CD4-positive, alpha-beta memory T cell (primary cell): ENCODE measurements at regions not wholly inside any gene's neighbourhood (a gene's known extent, or its start where the extent isn't known, plus 50 kb on each side); places are given as distances from the start of the nearest gene placed in this dataset.
A peak's percentile ranks its signal among the peaks of the same experiment; 100 is the strongest.
"Not testable (repeated sequence)": the region's sequence is repeated elsewhere in the genome, so short reads cannot be mapped to it uniquely, and the experiment has no call there.

Source experiments
- CTCF ChIA-PET: fragments of 350-600 bp; sonication (Branson Sonifier 250); formaldehyde crosslinking; loops from one replicate; lab custom pipeline; 2021; ENCODE audit warnings: inconsistent platforms; ENCODE audit not compliant: partially characterized antibody; lab: Charles Lee
- POLR2A ChIA-PET: fragments of 350-600 bp; sonication (Branson Sonifier 250); formaldehyde crosslinking; loops from one replicate; lab custom pipeline; 2021; ENCODE audit not compliant: partially characterized antibody; lab: Charles Lee
- DNase-seq, 5 donors: peaks; one replicate each; pipeline versions ENCODE4 v3.0.0 to v3.0.0-alpha.2; 2020 to 2022; ENCODE audit warnings: mixed read lengths in 1 of 5
- H3K27ac ChIP-seq: one replicate; pipeline ENCODE4 v1.7.0; 2013; ENCODE audit warnings: low read depth, low read length
- H3K27me3 ChIP-seq: 2 replicates; pipeline ENCODE4 v1.7.0; 2013; ENCODE audit warnings: mild to moderate bottlenecking, low read length, moderate library complexity; ENCODE audit not compliant: insufficient read depth
- H3K36me3 ChIP-seq: 2 replicates; pipeline ENCODE4 v1.7.0; 2013; ENCODE audit warnings: mild to moderate bottlenecking, low read length, moderate library complexity; ENCODE audit not compliant: insufficient read depth
- H3K4me1 ChIP-seq: 2 replicates; pipeline ENCODE4 v1.7.0; 2013; ENCODE audit warnings: mild to moderate bottlenecking, low read length, moderate library complexity; ENCODE audit not compliant: insufficient read depth
- H3K4me3 ChIP-seq, 2 donors: one replicate each; pipeline ENCODE4 v1.7.0; 2013; ENCODE audit warnings: low read length in 2 of 2, mild to moderate bottlenecking in 1 of 2
- H3K9me3 ChIP-seq, 2 donors: one replicate each; pipeline ENCODE4 v1.7.0; 2013; ENCODE audit warnings: low read length in 2 of 2, control low read depth in 1 of 2; ENCODE audit not compliant: control insufficient read depth in 1 of 2
- H3K27ac Mint-ChIP-seq, 7 donors: one replicate each; pipeline ENCODE4 v1.8.0; 2020 to 2021; ENCODE audit warnings: mixed read lengths in 7 of 7, mild to moderate bottlenecking in 6 of 7, inconsistent platforms in 3 of 7, moderate library complexity in 3 of 7
- H3K27me3 Mint-ChIP-seq, 2 donors: one replicate each; pipeline ENCODE4 v1.8.0; 2020 to 2021; ENCODE audit warnings: mixed read lengths in 2 of 2
- H3K36me3 Mint-ChIP-seq, 2 donors: one replicate each; pipeline ENCODE4 v1.8.0; 2020 to 2021; ENCODE audit warnings: mixed read lengths in 2 of 2, inconsistent platforms in 1 of 2, mild to moderate bottlenecking in 1 of 2
- H3K4me1 Mint-ChIP-seq, 4 donors: one replicate each; pipeline ENCODE4 v1.8.0; 2020 to 2021; ENCODE audit warnings: mixed read lengths in 4 of 4, mild to moderate bottlenecking in 1 of 4
- H3K4me3 Mint-ChIP-seq, 8 donors: one replicate each; pipeline ENCODE4 v1.8.0; 2020 to 2021; ENCODE audit warnings: mixed read lengths in 8 of 8, mild to moderate bottlenecking in 7 of 8, moderate library complexity in 6 of 8, inconsistent platforms in 3 of 8
- H3K9me3 Mint-ChIP-seq, 8 donors: one replicate each; pipeline ENCODE4 v1.8.0; 2020 to 2021; ENCODE audit warnings: mixed read lengths in 8 of 8, mild to moderate bottlenecking in 5 of 8, inconsistent platforms in 3 of 8, moderate library complexity in 1 of 8
- intact Hi-C: fragments of 100-400 bp; cut with micrococcal nuclease; formaldehyde crosslinking; loops from one replicate; pipeline ENCODE4 v1.15.1; 2023

GRCh38 chr17:68757866-68758757 lies 156.9 kb upstream of the FAM20A start:
- H3K36me3 Mint-ChIP-seq, intact Hi-C loops, H3K36me3 ChIP-seq, H3K27me3 Mint-ChIP-seq, DNase-seq, H3K4me3 Mint-ChIP-seq, H3K27ac ChIP-seq, H3K9me3 ChIP-seq, H3K27me3 ChIP-seq, H3K9me3 Mint-ChIP-seq, POLR2A ChIA-PET, H3K4me1 ChIP-seq, H3K4me3 ChIP-seq, H3K4me1 Mint-ChIP-seq: not testable (repeated sequence)
- H3K27ac Mint-ChIP-seq = peak overlapping the region in 1 of 7 donors; percentile 64
- CTCF ChIA-PET = interaction anchor here (0.6 to 1.4 kb wide), 2 partner anchors 14 to 584 kb away, joined by 3 read pairs; no protein-coding TSS in a partner anchor

DNA sequence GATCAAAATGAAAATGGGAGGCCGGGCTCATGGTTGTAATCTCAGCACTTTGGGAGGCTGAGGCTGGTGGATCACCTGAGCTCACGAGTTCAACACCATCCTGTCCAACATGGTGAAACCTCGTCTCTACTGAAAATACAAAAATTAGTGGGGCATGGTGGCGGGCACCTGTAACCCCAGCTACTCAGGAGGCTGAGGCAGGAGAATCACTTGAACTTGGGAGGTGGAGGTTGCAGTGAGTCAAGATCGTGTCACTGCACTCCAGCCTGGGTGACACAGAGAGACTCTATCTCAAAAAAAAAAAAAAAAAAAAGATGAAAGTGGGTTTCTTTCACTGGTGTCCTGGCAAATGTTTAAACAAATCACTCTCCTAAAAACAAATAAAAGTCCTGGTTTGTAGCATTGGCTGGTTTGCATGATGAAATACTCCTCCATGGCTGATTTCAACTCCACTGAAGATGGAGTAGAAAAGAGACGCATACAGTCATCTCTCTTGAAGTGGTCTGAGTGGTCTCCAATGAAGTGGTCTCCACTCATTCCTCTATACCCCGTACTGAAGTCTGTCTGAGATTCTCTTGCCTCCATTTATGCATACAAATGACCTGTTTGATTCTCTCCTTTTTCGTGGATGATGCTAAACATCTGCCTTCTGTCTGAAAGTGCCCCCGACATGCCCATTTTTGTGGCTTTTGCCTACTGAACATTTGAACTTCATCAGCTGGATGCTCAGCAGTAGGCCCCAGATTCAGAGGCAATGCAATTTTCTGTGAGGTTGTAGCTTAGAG lies 153.0 kb upstream of the FAM20A start:
- Mint-ChIP-seq H3K4me3 (no peak overlapping the region), H3K4me1 (no peaks in the 10 kb centered on the region), H3K9me3 (peaks cover 0 to 2% (median 0%) of the 10 kb centered on the region in 8 donors), H3K36me3 (no peaks in the 10 kb centered on the region), H3K27ac (no peak overlapping the region), H3K27me3 (peaks cover 2 to 5% of the 10 kb centered on the region in 2 donors)
- no peaks in the 10 kb centered on the region for H3K9me3 ChIP-seq
- no peak for DNase-seq
- H3K36me3 ChIP-seq = no peaks in the 10 kb centered on the region
- no peak overlapping the region for H3K27ac ChIP-seq
- intact Hi-C loops = no loop called here
- no peak overlapping the region for H3K4me3 ChIP-seq
- ChIA-PET POLR2A (no interaction called here), CTCF (no interaction called here)
- no peaks in the 10 kb centered on the region for H3K27me3 ChIP-seq
- H3K4me1 ChIP-seq = no peaks in the 10 kb centered on the region

- no peaks in the 10 kb centered on the region for H3K4me1 Mint-ChIP-seq
- ChIA-PET CTCF (no interaction called here), POLR2A (no interaction called here)
- peaks cover 0 to 7% (median under 1%) of the 10 kb centered on the region in 8 donors for H3K9me3 Mint-ChIP-seq
- no peak for DNase-seq
- Histone ChIP-seq H3K9me3 (no peaks in the 10 kb centered on the region), H3K4me3 (no peak overlapping the region), H3K27ac (no peak overlapping the region), H3K4me1 (no peaks in the 10 kb centered on the region), H3K36me3 (no peaks in the 10 kb centered on the region), H3K27me3 (no peaks in the 10 kb centered on the region)
- no peak overlapping the region for H3K27ac Mint-ChIP-seq
- no peaks in the 10 kb centered on the region for H3K36me3 Mint-ChIP-seq
- H3K27me3 Mint-ChIP-seq = peaks cover 4 to 5% of the 10 kb centered on the region in 2 donors
- intact Hi-C loops = no loop called here
- H3K4me3 Mint-ChIP-seq = no peak overlapping the region
Observed at GRCh38 chr17:68750208-68750562, 149.0 kb upstream of the FAM20A start.

- Mint-ChIP-seq H3K27me3 (peaks cover 5% of the 10 kb centered on the region in 2 donors), H3K36me3 (no peaks in the 10 kb centered on the region), H3K9me3 (peaks cover 0 to 8% (median 1%) of the 10 kb centered on the region in 8 donors), H3K4me3 (no peak overlapping the region), H3K27ac (no peak overlapping the region), H3K4me1 (no peaks in the 10 kb centered on the region)
- Histone ChIP-seq H3K9me3 (no peaks in the 10 kb centered on the region), H3K27me3 (no peaks in the 10 kb centered on the region), H3K27ac (no peak overlapping the region), H3K4me1 (no peaks in the 10 kb centered on the region), H3K36me3 (no peaks in the 10 kb centered on the region), H3K4me3 (no peak overlapping the region)
- ChIA-PET CTCF (no interaction called here), POLR2A (no interaction called here)
- DNase-seq = no peak
- intact Hi-C loops = no loop called here
Observed at GRCh38 chr17:68749349-68750207, 148.4 kb upstream of the FAM20A start.

GRCh38 chr17:68748381-68748780 lies 147.2 kb upstream of the FAM20A start:
- Mint-ChIP-seq H3K4me1 (no peaks in the 10 kb centered on the region), H3K9me3 (peaks cover 0 to 13% (median 2%) of the 10 kb centered on the region in 8 donors), H3K36me3 (no peaks in the 10 kb centered on the region), H3K27me3 (peaks cover 5 to 12% of the 10 kb centered on the region in 2 donors), H3K4me3 (no peak overlapping the region), H3K27ac (no peak overlapping the region)
- Histone ChIP-seq H3K9me3 (no peaks in the 10 kb centered on the region), H3K27me3 (no peaks in the 10 kb centered on the region), H3K4me3 (no peak overlapping the region), H3K36me3 (no peaks in the 10 kb centered on the region), H3K4me1 (no peaks in the 10 kb centered on the region), H3K27ac (no peak overlapping the region)
- intact Hi-C loops = no loop called here
- CTCF ChIA-PET = interaction anchor here (1.2 kb wide), 1 partner anchor 24 kb away, joined by 3 read pairs; no protein-coding TSS in a partner anchor
- DNase-seq = no peak
- POLR2A ChIA-PET = no interaction called here

- intact Hi-C loops = no loop called here
- H3K27me3 ChIP-seq = no peaks in the 10 kb centered on the region
- no peak for DNase-seq
- no peak overlapping the region for H3K27ac Mint-ChIP-seq
- H3K4me1 ChIP-seq = no peaks in the 10 kb centered on the region
- H3K4me1 Mint-ChIP-seq = no peaks in the 10 kb centered on the region
- no peaks in the 10 kb centered on the region for H3K36me3 ChIP-seq
- peak overlapping the region in 1 of 8 donors; percentile 43 for H3K4me3 Mint-ChIP-seq
- no peaks in the 10 kb centered on the region for H3K36me3 Mint-ChIP-seq
- ChIA-PET CTCF (no interaction called here), POLR2A (no interaction called here)
- no peak overlapping the region for H3K4me3 ChIP-seq
- peaks cover 0 to 13% (median 1%) of the 10 kb centered on the region in 8 donors for H3K9me3 Mint-ChIP-seq
- H3K27ac ChIP-seq = no peak overlapping the region
- H3K9me3 ChIP-seq = no peaks in the 10 kb centered on the region
- peaks cover 17 to 24% of the 10 kb centered on the region in 2 donors for H3K27me3 Mint-ChIP-seq
Observed at GRCh38 chr17:68740555-68741447, 139.6 kb upstream of the FAM20A start.
